AG08395 (cell line): ENCODE measurements at regions not wholly inside any gene's neighbourhood (a gene's known extent, or its start where the extent isn't known, plus 50 kb on each side); places are given as distances from the start of the nearest gene placed in this dataset.

Experiments
- DNase-seq: peaks from one replicate; pipeline ENCODE4 v3.0.0; 2012; ENCODE audit warnings: mixed read lengths, low spot score

DNA sequence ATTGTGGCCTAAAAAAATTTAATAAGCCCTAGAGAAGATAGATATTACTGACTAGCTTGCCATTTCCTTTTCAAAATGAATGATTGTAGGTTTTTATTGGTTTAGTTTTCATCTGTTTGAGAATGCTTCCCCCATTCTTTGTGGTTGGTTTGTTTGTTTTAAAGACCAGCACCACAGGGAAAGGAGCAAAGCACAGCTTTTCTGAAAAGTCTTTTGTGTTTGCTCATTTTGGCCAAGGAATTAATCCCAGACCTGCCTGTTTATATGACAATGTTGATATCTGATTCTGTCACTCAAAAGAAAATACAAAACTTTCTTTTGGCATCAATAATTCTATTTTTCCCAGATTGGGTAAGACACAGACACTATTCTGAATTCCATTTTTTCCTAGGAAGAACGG lies 312.5 kb upstream of the FLRT2 start:
- DNase-seq: no peak

DNA sequence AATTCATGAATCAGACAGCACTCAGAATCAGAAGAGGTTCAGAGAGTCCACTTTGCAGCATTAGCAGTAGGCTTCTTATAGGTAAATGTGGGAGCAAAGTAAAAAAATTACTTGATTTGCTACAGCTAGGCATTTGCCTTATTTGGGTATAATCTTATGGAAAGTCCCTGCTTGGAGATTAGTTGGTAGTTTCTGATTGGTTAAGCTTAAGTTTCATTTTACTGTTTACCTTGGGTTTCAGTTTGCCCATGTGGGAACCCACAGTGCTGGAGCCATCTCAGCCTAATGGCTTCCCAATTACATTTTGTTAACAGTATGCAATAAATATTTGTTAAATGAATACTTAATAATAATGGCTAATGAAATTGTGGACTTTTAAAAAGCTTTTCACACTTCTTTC lies 311.0 kb upstream of the FLRT2 start:
- DNase-seq: no peak

DNA sequence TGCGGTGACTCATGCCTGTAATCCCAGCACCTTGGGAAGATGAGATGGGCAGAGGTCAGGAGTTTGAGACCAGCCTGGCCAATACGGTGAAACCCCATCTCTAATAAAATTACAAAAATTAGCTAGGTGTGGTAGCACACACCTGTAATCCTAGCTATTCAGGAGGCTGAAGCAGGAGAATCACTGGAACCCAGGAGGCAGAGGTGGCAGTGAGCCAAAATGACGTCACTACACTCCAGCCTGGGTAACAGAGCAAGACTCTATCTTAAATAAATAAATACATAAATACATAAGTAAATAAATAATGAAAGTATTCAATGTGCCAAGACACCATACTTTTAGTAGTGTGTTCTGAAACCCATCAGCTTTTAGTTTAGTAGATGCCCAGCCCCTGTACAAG lies 308.1 kb upstream of the FLRT2 start:
- DNase-seq: no peak

DNA sequence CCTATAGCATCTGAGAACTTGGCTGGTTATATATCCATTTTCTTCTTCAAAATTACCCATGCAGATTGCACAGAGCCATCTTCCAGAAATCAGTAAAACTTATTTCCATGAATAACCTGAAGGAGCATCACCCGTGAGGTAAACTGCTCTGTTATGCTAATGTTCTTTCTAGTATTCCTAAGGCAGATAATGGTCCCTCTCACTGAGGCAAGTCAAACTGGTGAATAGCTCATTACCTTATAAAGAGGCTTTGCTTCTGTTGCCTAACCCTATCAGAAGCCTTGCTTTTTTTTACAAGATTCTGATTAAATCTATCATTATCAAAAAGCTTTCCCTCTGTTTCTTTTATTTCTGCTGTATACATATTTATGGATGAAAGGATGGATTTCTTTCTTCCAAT lies 307.6 kb upstream of the FLRT2 start:
- no peak for DNase-seq

DNA sequence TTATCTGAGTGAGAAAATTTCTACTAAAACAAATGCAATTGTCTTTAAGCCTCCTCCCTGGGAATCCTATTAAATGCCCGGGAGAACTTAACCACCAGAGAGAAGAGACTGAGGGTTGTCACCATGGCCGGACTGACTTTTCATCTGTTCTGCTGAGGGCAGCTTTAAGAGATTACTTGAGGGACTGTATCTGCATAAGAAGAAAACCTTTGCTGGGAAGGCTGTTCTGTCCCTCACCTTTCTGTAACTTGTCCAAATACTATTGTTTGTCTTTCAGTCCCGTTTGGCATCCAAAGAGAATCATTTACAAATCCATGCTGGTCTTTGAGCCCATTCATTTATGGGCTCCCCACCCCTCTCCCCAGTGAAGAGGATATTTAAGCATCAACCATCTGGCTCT lies 306.3 kb upstream of the FLRT2 start:
- no peak for DNase-seq

DNA sequence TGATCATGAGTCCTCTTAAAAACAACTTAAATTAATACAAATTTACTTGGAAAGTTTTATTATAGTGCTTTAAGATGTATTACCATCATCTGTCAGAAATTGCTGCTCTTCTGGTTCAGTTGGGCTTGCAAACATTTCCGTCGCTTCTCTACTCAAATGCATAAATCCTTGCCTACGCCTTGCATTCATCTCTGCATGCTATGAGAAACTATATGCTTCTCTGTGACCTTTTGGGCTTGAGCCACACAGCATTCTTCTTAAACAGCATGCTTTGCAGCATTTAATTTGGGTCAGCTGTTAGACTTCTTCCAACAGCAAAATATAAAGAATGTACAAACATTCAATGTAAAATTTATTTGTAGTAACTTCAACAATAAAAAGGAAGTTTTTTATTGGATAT lies 305.7 kb upstream of the FLRT2 start:
- no peak for DNase-seq

DNA sequence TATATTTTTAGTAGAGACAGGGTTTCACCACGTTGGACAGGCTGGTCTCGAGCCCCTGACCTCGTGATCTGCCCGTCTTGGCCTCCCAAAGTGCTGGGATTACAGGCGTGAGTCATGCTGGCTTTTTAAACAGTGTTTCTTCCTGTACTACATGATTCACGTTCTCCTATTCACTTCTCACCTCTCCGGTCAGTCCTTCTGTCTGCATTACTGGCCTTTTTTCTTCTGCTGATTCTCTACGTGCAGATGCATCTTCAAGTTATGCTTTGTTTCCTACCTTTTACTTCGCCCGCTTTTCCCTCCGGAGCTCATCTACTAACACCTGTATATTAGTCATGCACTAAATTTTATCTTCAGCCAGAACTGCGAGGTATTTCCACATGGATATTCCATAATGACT lies 296.2 kb upstream of the FLRT2 start:
- DNase-seq: no peak

DNA sequence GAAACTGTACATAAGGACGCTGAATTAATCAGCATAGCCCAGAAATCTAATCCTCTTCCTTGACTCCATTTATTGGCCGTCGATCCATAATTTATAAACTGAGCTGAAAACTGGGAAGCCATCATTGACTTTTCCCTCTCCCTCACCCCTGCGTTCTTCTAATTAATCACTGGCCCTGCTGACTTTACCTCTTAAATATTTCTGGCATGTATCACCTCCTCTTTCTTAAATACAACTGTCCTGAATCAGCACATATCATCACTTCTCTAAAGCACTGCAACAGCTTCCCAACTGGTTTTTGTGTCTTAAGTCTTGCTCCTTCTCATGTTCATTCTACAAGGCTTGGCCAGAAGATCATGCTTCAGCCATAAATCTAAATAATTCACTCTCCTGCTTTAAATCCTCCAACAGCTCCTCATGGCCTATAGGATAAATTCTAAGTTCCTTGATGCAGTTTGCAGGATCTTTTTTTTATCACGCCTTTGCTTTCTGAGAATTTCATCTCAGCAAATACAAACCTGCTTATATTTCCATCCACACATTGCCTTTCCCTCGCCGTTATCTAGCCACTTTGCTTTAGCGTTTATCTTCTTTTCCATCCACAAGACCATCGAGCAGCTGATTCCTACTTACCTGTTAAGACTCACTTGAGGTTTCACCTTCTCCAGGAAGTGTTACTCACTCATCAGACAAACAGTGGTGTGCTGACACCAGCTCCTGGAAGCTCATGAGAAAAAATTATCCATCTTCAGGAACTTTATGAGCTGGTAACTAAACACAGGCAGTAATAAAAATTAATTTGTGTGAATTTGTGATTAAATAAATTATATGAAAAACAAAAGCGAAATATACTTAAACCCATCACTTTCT lies 295.6 kb upstream of the FLRT2 start:
- peak; percentile 7 for DNase-seq

DNA sequence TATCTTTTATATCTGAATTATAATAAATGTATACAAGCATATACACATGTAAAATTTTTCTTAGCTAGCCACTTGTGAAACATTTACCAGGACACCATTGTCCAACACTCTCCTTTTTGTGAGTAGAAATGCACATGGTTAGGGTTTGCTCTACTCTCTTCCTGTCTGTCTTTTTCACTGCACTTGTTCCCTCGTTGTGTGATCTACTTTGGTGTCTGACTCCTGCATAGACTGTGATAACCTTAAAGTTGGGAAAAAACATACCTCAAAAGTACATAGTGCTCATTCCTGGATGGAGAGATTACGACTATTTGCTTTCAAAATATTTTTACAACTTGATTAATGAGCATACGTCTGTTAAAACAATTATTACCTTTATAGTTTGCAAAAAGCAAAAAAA lies 294.1 kb upstream of the FLRT2 start:
- no peak for DNase-seq

DNA sequence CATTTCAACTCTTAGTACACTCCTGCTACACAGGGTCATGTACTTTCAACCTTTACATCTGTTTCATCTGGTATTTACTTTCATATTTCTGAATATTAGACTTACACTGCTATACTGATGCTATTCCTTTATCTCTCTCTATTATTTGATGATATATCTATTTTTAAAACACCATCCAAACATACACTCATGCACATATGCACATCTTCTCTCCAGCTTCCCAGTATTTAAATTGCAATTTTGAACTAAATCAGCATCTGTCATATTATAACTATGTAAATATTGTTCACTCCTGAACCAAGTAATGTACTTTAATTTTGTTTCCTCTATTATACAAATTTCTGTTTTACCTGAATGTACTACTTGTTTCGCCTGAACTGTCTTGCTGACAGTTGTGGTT lies 293.6 kb upstream of the FLRT2 start:
- DNase-seq: no peak

DNA sequence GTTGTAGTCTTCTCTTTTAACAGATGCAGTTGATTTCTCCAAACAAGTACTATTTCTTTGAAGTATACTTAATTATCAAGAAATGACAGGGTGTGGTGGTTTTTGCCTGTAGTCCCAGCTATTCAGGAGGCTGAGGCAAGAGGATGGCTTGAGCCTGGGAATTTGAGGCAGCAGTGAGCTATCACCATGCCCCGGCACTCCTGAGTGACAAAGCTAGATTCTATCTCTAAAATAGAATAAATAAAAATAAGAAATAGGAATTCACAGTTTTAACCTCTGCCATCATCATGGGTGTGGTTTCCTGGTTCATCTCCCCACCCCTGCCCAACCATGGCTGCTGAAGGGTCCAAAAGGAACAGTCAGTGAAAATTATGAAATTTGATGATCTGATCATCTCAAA lies 290.2 kb upstream of the FLRT2 start:
- no peak for DNase-seq

DNA sequence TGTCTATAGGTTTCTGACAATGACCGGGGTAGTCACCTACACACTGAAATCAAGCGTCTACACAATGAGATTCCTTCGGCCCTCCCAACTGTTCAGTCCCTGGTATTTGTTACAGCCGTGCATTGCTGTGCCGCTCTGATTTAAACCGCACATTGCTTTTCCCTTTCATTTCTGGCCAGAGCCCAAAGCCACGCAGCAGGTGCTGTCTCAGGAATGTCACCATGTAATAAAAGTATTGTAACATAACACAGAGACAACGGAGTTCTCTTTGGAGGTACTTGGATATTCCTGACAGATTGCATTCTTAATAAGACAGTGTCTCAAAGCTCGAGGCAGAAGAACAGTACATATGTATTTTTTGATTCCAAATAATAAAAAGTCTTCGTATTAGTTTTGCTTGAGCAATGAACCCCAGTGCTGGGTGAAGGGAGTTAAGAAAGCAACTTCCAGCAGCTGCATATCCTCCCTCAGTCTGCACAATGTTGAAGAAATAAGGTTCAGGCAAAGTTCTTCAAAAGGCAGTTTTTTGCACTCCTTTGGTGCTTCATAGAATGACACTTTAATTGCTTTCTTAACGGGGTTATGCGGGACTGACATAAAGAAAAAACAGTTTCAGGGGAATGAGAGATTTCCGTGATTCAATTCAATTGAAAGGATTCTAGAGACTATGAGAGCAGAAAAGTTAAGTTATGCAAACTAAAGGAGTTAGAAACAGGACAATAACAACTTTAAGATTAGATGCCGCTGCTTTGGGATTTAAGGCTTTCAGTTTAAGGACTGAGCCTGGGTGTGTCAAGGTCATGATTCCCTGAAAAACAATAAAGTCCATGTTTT lies 288.7 kb upstream of the FLRT2 start:
- no peak for DNase-seq

DNA sequence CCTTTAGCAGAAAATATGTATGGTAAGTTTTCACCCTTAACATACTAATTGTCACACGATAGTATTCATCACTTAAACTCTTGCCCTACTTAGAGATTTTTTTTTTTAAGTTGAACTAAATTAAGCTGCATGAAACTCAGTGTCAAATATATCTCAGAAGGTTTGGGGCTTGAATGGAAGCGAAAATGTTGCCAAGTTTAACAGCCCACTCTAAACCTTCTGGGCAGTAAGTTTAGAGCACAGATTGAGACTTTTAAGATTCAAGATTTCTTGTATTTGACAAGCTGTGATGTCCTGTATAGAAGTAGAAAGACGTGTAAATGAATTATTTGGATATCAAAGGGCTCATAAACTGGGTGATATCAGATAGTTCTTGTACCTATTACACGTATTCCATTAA lies 287.3 kb upstream of the FLRT2 start:
- no peak for DNase-seq

DNA sequence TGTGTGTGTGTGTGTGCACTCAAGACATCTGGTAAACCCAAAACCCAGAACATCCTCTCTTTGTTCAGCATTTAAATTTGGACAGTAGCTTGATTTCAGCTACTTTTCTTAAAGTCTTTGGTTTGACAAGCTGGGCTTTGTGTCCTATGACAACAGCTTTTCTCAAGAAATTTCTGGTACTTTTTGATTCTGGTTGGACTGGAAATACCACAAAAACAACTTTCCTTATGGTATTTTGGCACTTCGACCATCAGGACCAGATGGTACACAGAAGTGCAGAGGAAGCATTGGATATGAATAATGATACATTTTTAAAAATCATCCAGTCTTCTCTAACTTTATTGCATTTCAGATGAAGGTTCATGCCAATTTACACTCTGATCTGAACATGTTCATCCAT lies 286.6 kb upstream of the FLRT2 start:
- no peak for DNase-seq

DNA sequence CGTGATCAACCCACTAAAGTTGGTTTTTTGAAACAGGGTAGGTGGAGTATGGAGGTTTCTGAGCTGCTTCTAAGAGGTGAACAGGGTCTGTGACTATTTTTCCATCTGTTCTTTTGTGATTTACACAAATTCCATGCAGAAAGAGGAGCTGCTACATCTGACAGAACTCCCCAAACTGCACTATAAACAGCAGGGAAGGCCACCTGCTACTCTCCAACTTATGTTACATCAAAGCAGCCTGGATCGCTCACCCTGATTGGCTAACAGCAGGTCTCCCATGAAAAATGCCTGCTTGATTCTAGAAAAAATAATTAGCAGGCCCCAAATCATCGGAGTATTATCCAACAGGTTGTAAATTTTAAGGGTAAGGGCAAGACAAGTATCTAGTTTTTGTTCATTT lies 282.9 kb upstream of the FLRT2 start:
- no peak for DNase-seq

DNA sequence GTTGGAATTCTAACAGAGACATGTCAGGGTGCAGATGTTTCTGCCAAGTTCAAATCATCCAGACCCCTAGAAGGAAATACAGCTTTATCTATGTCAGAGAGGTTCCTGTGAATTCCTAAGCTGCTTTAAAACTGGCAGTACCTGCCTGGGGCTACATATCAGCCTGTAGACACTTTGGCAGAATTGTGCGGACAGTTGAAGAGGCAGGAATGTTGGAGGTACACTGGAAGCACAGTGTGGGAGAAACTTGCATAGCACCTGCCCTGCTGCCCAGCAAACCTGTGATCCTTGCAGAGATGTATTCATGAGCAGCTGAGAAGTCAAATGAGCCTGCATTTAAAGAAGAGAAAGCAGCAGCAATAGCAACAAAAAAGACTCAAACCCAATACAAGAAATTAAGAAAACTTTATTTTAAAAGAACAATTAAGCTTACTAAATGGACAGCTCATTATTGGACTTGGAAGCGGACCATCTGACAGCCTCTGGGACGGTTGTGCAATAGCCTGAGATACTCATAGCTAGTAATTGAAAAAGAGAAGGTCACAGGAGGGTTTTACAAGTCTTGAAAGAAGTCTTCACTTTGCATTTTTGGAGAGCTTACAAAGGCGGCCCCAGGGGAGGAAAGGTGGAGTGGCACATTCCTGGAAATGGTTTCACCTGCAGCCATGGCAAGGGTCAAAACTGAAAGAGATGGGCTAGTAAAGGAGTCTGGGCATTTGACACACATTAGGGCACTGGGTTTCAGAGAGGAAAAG lies 280.9 kb upstream of the FLRT2 start:
- peak; percentile 19 for DNase-seq

DNA sequence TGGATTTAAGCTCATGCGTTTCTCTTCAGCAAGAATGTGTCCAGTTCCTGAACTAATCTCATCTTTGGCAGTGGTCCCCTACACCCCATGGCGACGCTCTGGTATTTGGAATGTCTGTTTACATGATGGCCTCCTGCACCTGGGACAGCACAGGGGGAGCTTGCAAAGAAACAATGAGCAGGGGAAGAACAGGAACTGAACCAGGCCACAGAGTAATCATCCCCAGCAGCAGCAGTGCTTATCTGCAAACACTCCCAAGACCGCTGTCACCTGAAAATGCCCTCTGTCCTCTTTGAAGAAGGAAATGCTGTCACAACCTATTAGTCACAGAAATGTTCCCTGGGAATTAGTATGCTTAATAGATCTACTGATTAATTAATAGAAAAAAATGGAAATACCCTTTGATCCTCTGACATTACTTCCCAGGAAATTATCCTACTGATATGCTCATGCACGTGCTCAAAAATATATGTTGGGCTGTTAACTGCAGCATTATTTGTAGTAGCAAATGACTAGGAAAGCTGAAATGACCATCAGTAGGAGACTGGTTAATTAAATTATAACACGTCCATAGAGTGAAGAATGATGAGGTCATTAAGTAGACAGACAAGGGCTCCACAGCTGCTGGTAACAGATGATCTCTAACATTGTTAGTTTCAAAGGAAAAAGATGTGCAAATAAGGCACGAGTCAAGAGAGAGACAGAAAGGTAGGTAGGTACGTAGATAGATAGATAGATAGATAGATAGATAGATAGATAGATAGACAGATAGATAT lies 279.3 kb upstream of the FLRT2 start:
- no peak for DNase-seq

DNA sequence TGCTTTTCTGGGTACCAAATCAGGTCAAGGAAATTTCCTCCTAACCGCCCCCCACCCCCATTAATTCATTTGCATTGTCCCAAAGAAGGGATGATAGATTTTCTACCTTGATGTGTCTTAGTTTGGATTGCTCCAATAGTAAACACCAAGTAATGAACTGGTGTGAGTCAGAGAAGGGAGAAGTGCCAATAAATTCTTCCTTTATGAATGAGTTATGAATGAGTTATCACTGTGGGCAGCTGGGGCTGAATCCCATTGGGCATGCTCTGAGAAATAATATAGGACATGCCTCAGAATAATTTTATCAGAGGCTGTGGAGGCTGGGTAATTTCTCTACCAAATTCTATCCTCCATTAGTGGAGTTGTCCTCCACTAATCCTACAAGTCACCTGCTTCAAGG lies 277.9 kb upstream of the FLRT2 start:
- peak; percentile 37 for DNase-seq

DNA sequence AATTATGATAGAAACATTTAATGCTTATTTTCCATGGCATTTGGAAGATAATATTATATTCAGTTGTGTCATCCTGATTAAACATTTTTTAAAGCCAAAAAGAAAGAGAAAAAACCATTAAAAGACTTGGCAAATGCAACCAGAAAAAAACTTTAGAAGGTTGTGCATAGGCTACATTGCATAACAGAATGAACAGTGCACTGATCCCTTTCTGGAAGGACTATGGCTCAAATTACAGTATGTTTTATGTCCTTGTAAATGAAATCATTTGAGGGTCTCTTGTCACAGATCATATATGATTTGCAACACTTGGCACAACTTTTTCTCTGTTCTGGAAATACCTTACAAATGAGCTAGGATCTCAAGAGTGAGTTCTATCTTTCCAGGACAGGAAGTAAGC lies 275.2 kb upstream of the FLRT2 start:
- DNase-seq: no peak

DNA sequence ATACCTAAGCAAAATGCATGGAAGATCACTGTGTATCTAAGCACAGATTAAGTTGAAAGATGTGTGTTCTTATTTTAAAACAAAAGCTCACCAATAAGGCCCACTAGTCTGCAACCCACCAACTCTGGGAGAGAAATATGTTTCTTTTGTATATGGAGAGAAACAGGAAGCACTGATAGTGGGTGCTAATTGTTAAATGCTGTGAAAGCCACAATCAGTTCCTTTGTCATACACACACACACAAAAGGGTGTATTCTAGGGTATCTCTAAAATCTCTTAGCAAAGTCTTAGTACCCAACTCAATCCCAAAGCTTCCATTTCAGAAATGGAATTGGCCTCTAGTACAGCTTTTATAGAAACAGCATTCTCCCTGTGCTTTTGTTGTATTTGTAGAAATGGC lies 272.7 kb upstream of the FLRT2 start:
- DNase-seq: no peak

DNA sequence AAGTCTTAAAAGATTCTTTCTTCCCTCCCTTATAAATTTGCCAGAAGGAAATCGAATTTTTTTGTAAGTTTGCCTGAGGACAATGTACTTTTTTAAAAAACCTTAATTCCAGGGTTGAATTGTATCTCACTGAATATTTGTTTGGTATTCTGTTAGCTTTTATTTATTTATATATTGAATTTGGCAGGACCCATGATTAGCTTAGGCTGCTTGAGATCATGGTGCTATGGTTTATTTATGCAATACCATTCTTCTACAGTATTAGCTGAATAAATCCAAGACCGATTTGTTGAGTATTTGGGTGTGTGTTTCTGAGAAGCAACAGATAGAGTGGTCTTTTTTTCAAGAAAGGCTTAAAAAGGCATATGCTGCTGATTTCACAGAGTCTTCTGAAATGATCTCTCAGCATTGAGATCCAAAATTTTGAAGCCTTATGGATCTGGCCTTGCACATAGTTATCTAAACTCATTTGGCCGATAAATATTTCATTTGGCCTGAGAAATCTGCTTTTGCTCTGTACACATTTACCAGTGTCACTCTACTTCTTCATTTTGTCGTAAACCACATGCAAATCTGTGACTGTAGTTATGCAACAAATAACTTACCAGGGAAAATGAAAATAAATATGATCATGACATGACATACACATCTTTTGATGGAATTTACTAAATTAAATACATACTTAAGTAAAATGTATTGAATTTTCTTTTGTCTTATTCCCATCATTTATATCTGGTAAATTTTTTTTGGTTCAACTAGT lies 265.8 kb upstream of the FLRT2 start:
- no peak for DNase-seq
